Suprapubic skin (tissue), 4 donors: ENCODE measurements at regions not wholly inside any gene's neighbourhood (a gene's known extent, or its start where the extent isn't known, plus 50 kb on each side); places are given as distances from the start of the nearest gene placed in this dataset.

Source experiments
- DNase-seq, 2 donors: peaks; one replicate each; pipeline ENCODE4 v3.0.0-alpha.2; 2019; ENCODE audit warnings: low spot score in 2 of 2
- H3K27ac ChIP-seq: fragments of 200-600 bp; sonication (generic); one replicate; pipeline ENCODE4 v1.5.1; 2019
- H3K27me3 ChIP-seq: fragments of 200-600 bp; sonication (generic); one replicate; pipeline ENCODE4 v1.5.1; 2019
- H3K36me3 ChIP-seq: fragments of 200-600 bp; sonication (generic); one replicate; pipeline ENCODE4 v1.5.1; 2019
- H3K4me1 ChIP-seq: fragments of 200-600 bp; sonication (generic); one replicate; pipeline ENCODE4 v1.5.1; 2019
- H3K4me3 ChIP-seq: fragments of 200-600 bp; sonication (generic); one replicate; pipeline ENCODE4 v1.5.1; 2019; ENCODE audit warnings: mild to moderate bottlenecking
- H3K9me3 ChIP-seq: fragments of 200-600 bp; sonication (generic); one replicate; pipeline ENCODE4 v1.5.1; 2019
- CTCF ChIP-seq, 2 donors: fragments of 200-600 bp in 1 of 2; fragments of 450-650 bp in 1 of 2; sonication (generic) in 1 of 2; IDR thresholded peaks; one replicate each; pipeline ENCODE4 v1.5.1; 2016 to 2019; ENCODE audit warnings: antibody characterized with exemption in 2 of 2, mild to moderate bottlenecking in 1 of 2, moderate library complexity in 1 of 2
- EP300 ChIP-seq: sonication (generic); formaldehyde crosslinking; IDR thresholded peaks from one replicate; pipeline ENCODE4 v1.6.1; 2017; ENCODE audit warnings: antibody characterized with exemption
- POLR2A ChIP-seq, 2 donors: fragments of 450-650 bp; IDR thresholded peaks; one replicate each; pipeline ENCODE4 v1.6.1; 2017; ENCODE audit warnings: antibody characterized with exemption in 2 of 2, mild to moderate bottlenecking in 2 of 2, moderate library complexity in 2 of 2
- POLR2AphosphoS5 ChIP-seq, 3 donors: sonication (generic); formaldehyde crosslinking; IDR thresholded peaks; one replicate each; pipeline ENCODE4 v1.6.1; 2017; ENCODE audit warnings: antibody characterized with exemption in 3 of 3
- WGBS: methylation state at CpG from one replicate; pipeline ENCODE4 v1.1.5; 2018; 5-methylcytosine and 5-hydroxymethylcytosine counted together

GRCh38 chr1:221157026-221157761, 278.0 kb downstream of the HLX start:
- Histone ChIP-seq H3K27me3 (no peaks in the 10 kb centered on the region), H3K27ac (no peak overlapping the region), H3K4me3 (no peak overlapping the region), H3K4me1 (peaks cover 10% of the 10 kb centered on the region), H3K9me3 (no peaks in the 10 kb centered on the region), H3K36me3 (no peaks in the 10 kb centered on the region)
- no peak for DNase-seq
- no peak for TF ChIP-seq POLR2AphosphoS5 (IDR thresholded peaks at IDR 0.05)
- TF ChIP-seq EP300 = no peak
- TF ChIP-seq POLR2A (IDR thresholded peaks at IDR 0.05) = no peak
- TF ChIP-seq CTCF (IDR thresholded peaks at IDR 0.05) = no peak
- 56% methylated on average over 6 of the region's 6 CpGs for WGBS

- no peak overlapping the region for H3K27ac ChIP-seq
- TF ChIP-seq POLR2A (IDR thresholded peaks at IDR 0.05) (no peak), EP300 (no peak), CTCF (IDR thresholded peaks at IDR 0.05) (no peak), POLR2AphosphoS5 (IDR thresholded peaks at IDR 0.05) (no peak)
- no peak overlapping the region for H3K4me3 ChIP-seq
- H3K9me3 ChIP-seq = no peaks in the 10 kb centered on the region
- H3K4me1 ChIP-seq = peaks cover 14% of the 10 kb centered on the region
- no peaks in the 10 kb centered on the region for H3K27me3 ChIP-seq
- DNase-seq = no peak
- no peaks in the 10 kb centered on the region for H3K36me3 ChIP-seq
- 97% methylated on average over 2 of the region's 2 CpGs for WGBS
Measured at GRCh38 chr1:221159608-221160007, 280.4 kb downstream of the HLX start.

- no peaks in the 10 kb centered on the region for H3K27me3 ChIP-seq
- H3K4me3 ChIP-seq = no peak overlapping the region
- no peaks in the 10 kb centered on the region for H3K36me3 ChIP-seq
- DNase-seq = peak in 1 of 2 donors; percentile 62
- no peak for TF ChIP-seq CTCF (IDR thresholded peaks at IDR 0.05)
- TF ChIP-seq POLR2A (IDR thresholded peaks at IDR 0.05) = no peak
- TF ChIP-seq POLR2AphosphoS5 (IDR thresholded peaks at IDR 0.05) = no peak
- no peak for TF ChIP-seq EP300
- H3K4me1 ChIP-seq = peaks cover 14% of the 10 kb centered on the region
- H3K27ac ChIP-seq = peak overlapping the region; percentile 14
- H3K9me3 ChIP-seq = no peaks in the 10 kb centered on the region
- WGBS = 44% methylated on average over 1 of the region's 1 CpG
Measured at GRCh38 chr1:221161571-221162041, 282.4 kb downstream of the HLX start.

GRCh38 chr1:221162352-221162751, 283.1 kb downstream of the HLX start:
- H3K36me3 ChIP-seq = no peaks in the 10 kb centered on the region
- H3K4me1 ChIP-seq = peaks cover 14% of the 10 kb centered on the region
- H3K27ac ChIP-seq = peak overlapping the region; percentile 14
- no peaks in the 10 kb centered on the region for H3K9me3 ChIP-seq
- no peaks in the 10 kb centered on the region for H3K27me3 ChIP-seq
- H3K4me3 ChIP-seq = no peak overlapping the region
- TF ChIP-seq CTCF (IDR thresholded peaks at IDR 0.05) (no peak), POLR2AphosphoS5 (IDR thresholded peaks at IDR 0.05) (no peak), POLR2A (IDR thresholded peaks at IDR 0.05) (no peak), EP300 (no peak)
- DNase-seq = no peak
- 60% methylated on average over 2 of the region's 2 CpGs for WGBS

GRCh38 chr1:221162939-221163338, 283.7 kb downstream of the HLX start:
- Histone ChIP-seq H3K27ac (no peak overlapping the region), H3K4me3 (no peak overlapping the region), H3K4me1 (peaks cover 14% of the 10 kb centered on the region), H3K36me3 (no peaks in the 10 kb centered on the region), H3K9me3 (no peaks in the 10 kb centered on the region), H3K27me3 (no peaks in the 10 kb centered on the region)
- DNase-seq = no peak
- TF ChIP-seq CTCF (IDR thresholded peaks at IDR 0.05) (no peak), POLR2A (IDR thresholded peaks at IDR 0.05) (no peak), EP300 (no peak), POLR2AphosphoS5 (IDR thresholded peaks at IDR 0.05) (no peak)
- 80% methylated on average over 2 of the region's 2 CpGs for WGBS
